ENCODE measurements at regions not wholly inside any gene's neighbourhood (a gene's known extent, or its start where the extent isn't known, plus 50 kb on each side); places are given as distances from the start of the nearest gene placed in this dataset.

DNA sequence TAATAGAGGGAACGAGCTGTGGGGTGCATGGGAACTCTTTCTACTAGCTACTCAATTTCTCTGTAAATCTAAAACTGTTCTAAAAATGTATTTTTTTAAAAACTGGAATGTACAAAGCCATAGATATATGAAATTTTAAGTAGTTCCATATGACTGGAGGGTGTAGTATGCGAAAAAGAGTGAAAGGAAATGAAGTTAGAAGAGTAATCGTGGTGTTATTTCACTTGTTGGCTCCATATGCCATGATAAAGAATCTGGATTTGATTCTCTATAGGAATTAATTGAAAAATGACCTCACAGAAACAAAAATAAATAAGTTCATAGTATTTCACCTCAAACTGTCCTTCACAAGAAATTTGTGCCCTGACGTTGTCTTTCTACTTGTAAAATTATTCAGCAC lies 500.2 kb downstream of the TENT5A start:
- Histone ChIP-seq H3K9me3 (ENCODE audit: control insufficient read depth in 1 of 2, insufficient read depth in 1 of 2, low read depth in 1 of 2, low read length in 2 of 2) (no peaks in the 10 kb centered on the region), H3K9ac (ENCODE audit: low read length) (no peak overlapping the region), H2AFZ (ENCODE audit: low read depth, low read length, poor library complexity, severe bottlenecking) (no peak overlapping the region), H3K27ac (ENCODE audit: low read depth, low read length) (no peak overlapping the region), H3K27me3 (ENCODE audit: insufficient read depth, low read length) (no peaks in the 10 kb centered on the region), H3K4me2 (ENCODE audit: low read length) (no peak overlapping the region), H3K4me3 (replicated peaks in 1 of 2; ENCODE audit: low read depth in 1 of 2, low read length in 2 of 2) (no peak overlapping the region), H3K36me3 (ENCODE audit: control insufficient read depth in 1 of 2, insufficient read depth in 2 of 2, low read length in 2 of 2) (no peaks in the 10 kb centered on the region), H3K79me2 (ENCODE audit: insufficient read depth, low read length) (no peaks in the 10 kb centered on the region), H4K20me1 (ENCODE audit: insufficient read depth) (no peaks in the 10 kb centered on the region), H3K4me1 (ENCODE audit: control insufficient read depth in 1 of 2, insufficient read depth in 2 of 2, low read length in 2 of 2) (no peaks in the 10 kb centered on the region), H3K9me2 (ENCODE audit: insufficient read depth) (no peaks in the 10 kb centered on the region)
- BruUV-seq (replicated peaks) = no TSS peak
- ATAC-seq (no peak), DNase-seq (ENCODE audit: low read depth, low spot score) (no peak)
- POLR2A ChIA-PET = no interaction called here
- intact Hi-C loops (cut with micrococcal nuclease) = loop anchor here (10.0 kb wide), 1 partner anchor 497 kb away; no protein-coding TSS in a partner anchor
- RAD21 ChIA-PET (ENCODE audit: low non-redundant PET in 1 of 2, low total read pairs in 2 of 2, uncharacterized antibody in 2 of 2, unreplicated experiment in 2 of 2) = no interaction called here
- CTCF ChIA-PET = no interaction called here
- TF ChIP-seq CBX3 (IDR thresholded peaks at IDR 0.05; ENCODE audit: low read depth) = no peak
- no peak for TF ChIP-seq POLR2AphosphoS5 (IDR thresholded peaks at IDR 0.05; ENCODE audit: low read depth, low read length)
- TF ChIP-seq EZH2 (IDR thresholded peaks at IDR 0.05) = no peak
- no peak for TF ChIP-seq EZH2phosphoT487 (IDR thresholded peaks at IDR 0.05; ENCODE audit: borderline replicate concordance)
- TF ChIP-seq CEBPB (IDR thresholded peaks at IDR 0.05; ENCODE audit: low read depth) = no peak
- no peak for TF ChIP-seq EGR1 (IDR thresholded peaks at IDR 0.05; ENCODE audit: low read depth)
- TF ChIP-seq, protein P1, sequence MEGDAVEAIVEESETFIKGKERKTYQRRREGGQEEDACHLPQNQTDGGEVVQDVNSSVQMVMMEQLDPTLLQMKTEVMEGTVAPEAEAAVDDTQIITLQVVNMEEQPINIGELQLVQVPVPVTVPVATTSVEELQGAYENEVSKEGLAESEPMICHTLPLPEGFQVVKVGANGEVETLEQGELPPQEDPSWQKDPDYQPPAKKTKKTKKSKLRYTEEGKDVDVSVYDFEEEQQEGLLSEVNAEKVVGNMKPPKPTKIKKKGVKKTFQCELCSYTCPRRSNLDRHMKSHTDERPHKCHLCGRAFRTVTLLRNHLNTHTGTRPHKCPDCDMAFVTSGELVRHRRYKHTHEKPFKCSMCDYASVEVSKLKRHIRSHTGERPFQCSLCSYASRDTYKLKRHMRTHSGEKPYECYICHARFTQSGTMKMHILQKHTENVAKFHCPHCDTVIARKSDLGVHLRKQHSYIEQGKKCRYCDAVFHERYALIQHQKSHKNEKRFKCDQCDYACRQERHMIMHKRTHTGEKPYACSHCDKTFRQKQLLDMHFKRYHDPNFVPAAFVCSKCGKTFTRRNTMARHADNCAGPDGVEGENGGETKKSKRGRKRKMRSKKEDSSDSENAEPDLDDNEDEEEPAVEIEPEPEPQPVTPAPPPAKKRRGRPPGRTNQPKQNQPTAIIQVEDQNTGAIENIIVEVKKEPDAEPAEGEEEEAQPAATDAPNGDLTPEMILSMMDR (IDR thresholded peaks at IDR 0.05 in 2 of 3, conservative IDR thresholded peaks at IDR 0.05 in 1 of 3; ENCODE audit: borderline replicate concordance in 1 of 3, insufficient read depth in 1 of 3, low read depth in 2 of 3, low read length in 2 of 3) = no peak
- no peak for TF ChIP-seq RAD21 (IDR thresholded peaks at IDR 0.05; ENCODE audit: low read depth)
- TF ChIP-seq JUND (IDR thresholded peaks at IDR 0.05) = no peak
- no peak for TF ChIP-seq ZNF274 (IDR thresholded peaks at IDR 0.05; ENCODE audit: low read depth, low read length)

DNA sequence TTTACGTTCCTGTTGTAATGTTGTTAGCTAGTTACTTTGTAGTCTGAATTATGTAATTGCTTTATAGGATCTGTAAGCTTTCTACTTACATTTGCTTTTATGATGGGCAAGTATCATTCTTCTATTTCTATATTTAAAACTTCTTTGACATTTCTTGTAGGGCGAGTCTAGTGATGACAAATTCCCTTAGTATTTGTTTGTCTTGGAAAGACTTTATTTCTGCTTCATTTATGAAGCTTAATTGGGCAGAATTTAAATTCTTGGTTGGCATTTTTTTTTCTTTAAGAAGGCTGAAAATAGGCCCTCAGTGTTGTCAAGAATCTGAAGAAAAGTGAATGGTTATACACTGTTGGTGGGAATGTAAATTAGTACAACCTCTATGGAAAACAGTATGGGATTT lies 506.3 kb downstream of the TENT5A start:
- intact Hi-C loops (cut with micrococcal nuclease) = loop anchor here (10.0 kb wide), 1 partner anchor 739 kb away; no protein-coding TSS in a partner anchor
- H3K4me1 ChIP-seq (ENCODE audit: control insufficient read depth in 1 of 2, insufficient read depth in 2 of 2, low read length in 2 of 2) = no peaks in the 10 kb centered on the region
- H3K36me3 ChIP-seq (ENCODE audit: control insufficient read depth in 1 of 2, insufficient read depth in 2 of 2, low read length in 2 of 2) = no peaks in the 10 kb centered on the region
- H3K9ac ChIP-seq (ENCODE audit: low read length) = no peak overlapping the region
- H3K9me3 ChIP-seq (ENCODE audit: control insufficient read depth in 1 of 2, insufficient read depth in 1 of 2, low read depth in 1 of 2, low read length in 2 of 2) = no peaks in the 10 kb centered on the region
- ATAC-seq = no peak
- no peak overlapping the region for H2AFZ ChIP-seq (ENCODE audit: low read depth, low read length, poor library complexity, severe bottlenecking)
- RAD21 ChIA-PET (ENCODE audit: low non-redundant PET in 1 of 2, low total read pairs in 2 of 2, uncharacterized antibody in 2 of 2, unreplicated experiment in 2 of 2) = no interaction called here
- POLR2A ChIA-PET = no interaction called here
- no peak overlapping the region for H3K4me3 ChIP-seq (replicated peaks in 1 of 2; ENCODE audit: low read depth in 1 of 2, low read length in 2 of 2)
- CTCF ChIA-PET = no interaction called here
- H3K4me2 ChIP-seq (ENCODE audit: low read length) = no peak overlapping the region
- no TSS peak for BruUV-seq (replicated peaks)
- H4K20me1 ChIP-seq (ENCODE audit: insufficient read depth) = no peaks in the 10 kb centered on the region
- H3K79me2 ChIP-seq (ENCODE audit: insufficient read depth, low read length) = no peaks in the 10 kb centered on the region
- DNase-seq (ENCODE audit: low read depth, low spot score) = no peak
- H3K27ac ChIP-seq (ENCODE audit: low read depth, low read length) = no peak overlapping the region
- no peaks in the 10 kb centered on the region for H3K27me3 ChIP-seq (ENCODE audit: insufficient read depth, low read length)
- H3K9me2 ChIP-seq (ENCODE audit: insufficient read depth) = no peaks in the 10 kb centered on the region
- TF ChIP-seq RAD21 (IDR thresholded peaks at IDR 0.05; ENCODE audit: low read depth) (no peak), SIN3A (IDR thresholded peaks at IDR 0.05; ENCODE audit: low read depth) (no peak), EZH2 (IDR thresholded peaks at IDR 0.05) (no peak), CEBPB (IDR thresholded peaks at IDR 0.05; ENCODE audit: low read depth) (no peak), ZNF274 (IDR thresholded peaks at IDR 0.05; ENCODE audit: low read depth, low read length) (no peak), POLR2A (IDR thresholded peaks at IDR 0.05; ENCODE audit: borderline replicate concordance, extremely low read depth, insufficient read depth, insufficient read length) (no peak), ZFX (IDR thresholded peaks at IDR 0.05) (no peak), POLR2AphosphoS5 (IDR thresholded peaks at IDR 0.05; ENCODE audit: low read depth, low read length) (no peak), TCF7L2 (IDR thresholded peaks at IDR 0.05; ENCODE audit: borderline replicate concordance, extremely low read depth, insufficient read depth, insufficient read length) (no peak), FOSL1 (IDR thresholded peaks at IDR 0.05; ENCODE audit: low read depth) (no peak), EZH2phosphoT487 (IDR thresholded peaks at IDR 0.05; ENCODE audit: borderline replicate concordance) (no peak), SRF (IDR thresholded peaks at IDR 0.05; ENCODE audit: low read depth) (no peak)
- TF ChIP-seq, protein P2, sequence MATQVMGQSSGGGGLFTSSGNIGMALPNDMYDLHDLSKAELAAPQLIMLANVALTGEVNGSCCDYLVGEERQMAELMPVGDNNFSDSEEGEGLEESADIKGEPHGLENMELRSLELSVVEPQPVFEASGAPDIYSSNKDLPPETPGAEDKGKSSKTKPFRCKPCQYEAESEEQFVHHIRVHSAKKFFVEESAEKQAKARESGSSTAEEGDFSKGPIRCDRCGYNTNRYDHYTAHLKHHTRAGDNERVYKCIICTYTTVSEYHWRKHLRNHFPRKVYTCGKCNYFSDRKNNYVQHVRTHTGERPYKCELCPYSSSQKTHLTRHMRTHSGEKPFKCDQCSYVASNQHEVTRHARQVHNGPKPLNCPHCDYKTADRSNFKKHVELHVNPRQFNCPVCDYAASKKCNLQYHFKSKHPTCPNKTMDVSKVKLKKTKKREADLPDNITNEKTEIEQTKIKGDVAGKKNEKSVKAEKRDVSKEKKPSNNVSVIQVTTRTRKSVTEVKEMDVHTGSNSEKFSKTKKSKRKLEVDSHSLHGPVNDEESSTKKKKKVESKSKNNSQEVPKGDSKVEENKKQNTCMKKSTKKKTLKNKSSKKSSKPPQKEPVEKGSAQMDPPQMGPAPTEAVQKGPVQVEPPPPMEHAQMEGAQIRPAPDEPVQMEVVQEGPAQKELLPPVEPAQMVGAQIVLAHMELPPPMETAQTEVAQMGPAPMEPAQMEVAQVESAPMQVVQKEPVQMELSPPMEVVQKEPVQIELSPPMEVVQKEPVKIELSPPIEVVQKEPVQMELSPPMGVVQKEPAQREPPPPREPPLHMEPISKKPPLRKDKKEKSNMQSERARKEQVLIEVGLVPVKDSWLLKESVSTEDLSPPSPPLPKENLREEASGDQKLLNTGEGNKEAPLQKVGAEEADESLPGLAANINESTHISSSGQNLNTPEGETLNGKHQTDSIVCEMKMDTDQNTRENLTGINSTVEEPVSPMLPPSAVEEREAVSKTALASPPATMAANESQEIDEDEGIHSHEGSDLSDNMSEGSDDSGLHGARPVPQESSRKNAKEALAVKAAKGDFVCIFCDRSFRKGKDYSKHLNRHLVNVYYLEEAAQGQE (IDR thresholded peaks at IDR 0.05; ENCODE audit: low read depth) = no peak
- TF ChIP-seq, protein P3, sequence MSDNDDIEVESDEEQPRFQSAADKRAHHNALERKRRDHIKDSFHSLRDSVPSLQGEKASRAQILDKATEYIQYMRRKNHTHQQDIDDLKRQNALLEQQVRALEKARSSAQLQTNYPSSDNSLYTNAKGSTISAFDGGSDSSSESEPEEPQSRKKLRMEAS (IDR thresholded peaks at IDR 0.05) = no peak
